HEK293T (cell line): ENCODE measurements at regions not wholly inside any gene's neighbourhood (a gene's known extent, or its start where the extent isn't known, plus 50 kb on each side); places are given as distances from the start of the nearest gene placed in this dataset.

Experiments
- ARNT ChIP-seq: fragments of 450-650 bp; IDR thresholded peaks from 2 replicates; pipeline ENCODE4 v1.6.1; 2017; ENCODE audit warnings: mild to moderate bottlenecking
- CTBP1 ChIP-seq: fragments of 450-650 bp; IDR thresholded peaks from 2 replicates; pipeline ENCODE4 v1.6.1; 2016; ENCODE audit warnings: borderline replicate concordance
- ELF4 ChIP-seq: fragments of 450-650 bp; IDR thresholded peaks from 2 replicates; pipeline ENCODE4 v1.6.1; 2017; ENCODE audit warnings: antibody characterized with exemption
- FOXA1 ChIP-seq: fragments of 450-650 bp; IDR thresholded peaks from 2 replicates; pipeline ENCODE4 v1.6.1; 2016; ENCODE audit warnings: mild to moderate bottlenecking
- FOXK2 ChIP-seq: fragments of 450-650 bp; IDR thresholded peaks from 2 replicates; pipeline ENCODE4 v1.6.1; 2016; ENCODE audit warnings: mild to moderate bottlenecking
- FOXM1 ChIP-seq: fragments of 450-650 bp; IDR thresholded peaks from 2 replicates; pipeline ENCODE4 v1.6.1; 2017; ENCODE audit warnings: mild to moderate bottlenecking, borderline replicate concordance
- HDGF ChIP-seq: fragments of 450-650 bp; IDR thresholded peaks from 2 replicates; pipeline ENCODE4 v1.6.1; 2017; ENCODE audit warnings: antibody characterized with exemption, borderline replicate concordance
- L3MBTL2 ChIP-seq: fragments of 450-650 bp; conservative IDR thresholded peaks from 2 replicates; pipeline ENCODE4 v1.6.1; 2016; ENCODE audit warnings: mild to moderate bottlenecking
- NFRKB ChIP-seq: fragments of 450-650 bp; IDR thresholded peaks from 2 replicates; pipeline ENCODE4 v1.6.1; 2016; ENCODE audit warnings: mild to moderate bottlenecking, moderate library complexity
- SP1 ChIP-seq: fragments of 450-650 bp; IDR thresholded peaks from 2 replicates; pipeline ENCODE4 v1.6.1; 2017
- SUZ12 ChIP-seq: fragments of 450-650 bp; IDR thresholded peaks from 2 replicates; pipeline ENCODE4 v1.6.1; 2016; ENCODE audit warnings: mild to moderate bottlenecking
- TARDBP ChIP-seq: fragments of 450-650 bp; IDR thresholded peaks from 2 replicates; pipeline ENCODE4 v1.6.1; 2016

- TF ChIP-seq FOXK2 = no peak
- no peak for TF ChIP-seq ARNT
- TF ChIP-seq NFRKB = no peak
- TF ChIP-seq TARDBP = no peak
- TF ChIP-seq FOXM1 = no peak
- no peak for TF ChIP-seq ELF4
- TF ChIP-seq SP1 = no peak
- no peak for TF ChIP-seq HDGF
- TF ChIP-seq L3MBTL2 = no peak
- TF ChIP-seq CTBP1 = no peak
- no peak for TF ChIP-seq SUZ12
- TF ChIP-seq FOXA1 = no peak
Measured at GRCh38 chr12:119259484-119259883, 75.0 kb upstream of the CCDC60 start.
